SJSA1 (cell line): ENCODE measurements at regions not wholly inside any gene's neighbourhood (a gene's known extent, or its start where the extent isn't known, plus 50 kb on each side); places are given as distances from the start of the nearest gene placed in this dataset.

ENCODE experiments used
- DNase-seq, 2 experiments: peaks; one replicate each; pipeline ENCODE4 v3.0.0-alpha.2; 2015 to 2020; ENCODE audit warnings: low spot score in 2 of 2, low read depth in 1 of 2
- H3K27ac ChIP-seq: fragments of 250-450 bp; sonication (Bioruptor Pico); 2 replicates; pipeline ENCODE4 v1.5.1; 2020; ENCODE audit warnings: mild to moderate bottlenecking, moderate library complexity
- H3K27me3 ChIP-seq: fragments of 250-450 bp; sonication (Bioruptor Pico); replicated peaks from 2 replicates; pipeline ENCODE4 v1.5.1; 2020; ENCODE audit warnings: mild to moderate bottlenecking, moderate library complexity
- H3K36me3 ChIP-seq: fragments of 250-450 bp; sonication (Bioruptor Pico); 2 replicates; pipeline ENCODE4 v1.5.1; 2020; ENCODE audit warnings: mild to moderate bottlenecking
- H3K4me1 ChIP-seq: fragments of 250-450 bp; sonication (Bioruptor Pico); replicated peaks from 2 replicates; pipeline ENCODE4 v1.6.1; 2021; ENCODE audit warnings: mild to moderate bottlenecking
- H3K4me3 ChIP-seq: fragments of 250-450 bp; sonication (Bioruptor Pico); 2 replicates; pipeline ENCODE4 v1.5.1; 2020; ENCODE audit warnings: mild to moderate bottlenecking
- H3K9me3 ChIP-seq: fragments of 250-450 bp; sonication (Bioruptor Pico); replicated peaks from 2 replicates; pipeline ENCODE4 v1.5.1; 2020; ENCODE audit warnings: mild to moderate bottlenecking

GRCh38 chr6:71238351-71238750, 50.3 kb upstream of the OGFRL1 start:
- no peak for DNase-seq
- H3K36me3 ChIP-seq, result no peaks in the 10 kb centered on the region
- no peak overlapping the region for H3K4me3 ChIP-seq
- peaks cover 6% of the 10 kb centered on the region for H3K4me1 ChIP-seq
- no peaks in the 10 kb centered on the region for H3K27me3 ChIP-seq
- no peaks in the 10 kb centered on the region for H3K9me3 ChIP-seq
- no peak overlapping the region for H3K27ac ChIP-seq
